ENCODE measurements at regions not wholly inside any gene's neighbourhood (a gene's known extent, or its start where the extent isn't known, plus 50 kb on each side); places are given as distances from the start of the nearest gene placed in this dataset.

- DNase-seq (ENCODE audit: low read depth): no peak
- H3K4me3 ChIP-seq (replicated peaks; ENCODE audit: low read depth, low read length): no peak overlapping the region
- no peak for TF ChIP-seq CTCF (IDR thresholded peaks at IDR 0.05; ENCODE audit: low read length, missing control alignments)
Measured at GRCh38 chr9:73446306-73446705, 294.6 kb downstream of the ANXA1 start.

DNA sequence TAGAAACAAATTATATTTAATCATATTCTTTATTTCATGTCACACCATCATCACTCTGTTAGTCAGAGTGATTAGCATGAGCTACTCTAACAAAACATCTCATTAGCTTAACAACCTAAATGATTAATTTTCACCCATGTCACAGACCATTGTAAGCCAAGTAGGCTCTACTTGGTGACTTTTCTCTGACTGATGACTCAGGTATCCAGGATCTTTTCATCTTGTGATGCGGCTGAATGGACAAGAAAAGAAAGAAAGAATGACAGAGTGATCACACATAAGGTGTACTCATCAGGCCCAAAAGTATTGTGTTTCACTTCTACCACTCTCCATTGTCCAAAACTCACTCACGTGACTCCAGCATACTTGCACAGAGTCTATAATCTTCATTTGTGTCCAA is 299.3 kb downstream of the ANXA1 start:
- TF ChIP-seq CTCF (IDR thresholded peaks at IDR 0.05; ENCODE audit: low read length, missing control alignments): no peak
- no peak for DNase-seq (ENCODE audit: low read depth)
- H3K4me3 ChIP-seq (replicated peaks; ENCODE audit: low read depth, low read length): no peak overlapping the region

GRCh38 chr9:73459817-73460216 is 308.2 kb downstream of the ANXA1 start:
- no peak for DNase-seq (ENCODE audit: low read depth)
- H3K4me3 ChIP-seq (replicated peaks; ENCODE audit: low read depth, low read length): no peak overlapping the region
- no peak for TF ChIP-seq CTCF (IDR thresholded peaks at IDR 0.05; ENCODE audit: low read length, missing control alignments)

- DNase-seq (ENCODE audit: low read depth): no peak
- TF ChIP-seq CTCF (IDR thresholded peaks at IDR 0.05; ENCODE audit: low read length, missing control alignments): no peak
- H3K4me3 ChIP-seq (replicated peaks; ENCODE audit: low read depth, low read length): no peak overlapping the region
Measured at GRCh38 chr9:73468716-73469115, 317.1 kb downstream of the ANXA1 start.

- no peak overlapping the region for H3K4me3 ChIP-seq (replicated peaks; ENCODE audit: low read depth, low read length)
- TF ChIP-seq CTCF (IDR thresholded peaks at IDR 0.05; ENCODE audit: low read length, missing control alignments): no peak
- DNase-seq (ENCODE audit: low read depth): no peak
Measured at GRCh38 chr9:73470766-73471165, 319.1 kb downstream of the ANXA1 start.

DNA sequence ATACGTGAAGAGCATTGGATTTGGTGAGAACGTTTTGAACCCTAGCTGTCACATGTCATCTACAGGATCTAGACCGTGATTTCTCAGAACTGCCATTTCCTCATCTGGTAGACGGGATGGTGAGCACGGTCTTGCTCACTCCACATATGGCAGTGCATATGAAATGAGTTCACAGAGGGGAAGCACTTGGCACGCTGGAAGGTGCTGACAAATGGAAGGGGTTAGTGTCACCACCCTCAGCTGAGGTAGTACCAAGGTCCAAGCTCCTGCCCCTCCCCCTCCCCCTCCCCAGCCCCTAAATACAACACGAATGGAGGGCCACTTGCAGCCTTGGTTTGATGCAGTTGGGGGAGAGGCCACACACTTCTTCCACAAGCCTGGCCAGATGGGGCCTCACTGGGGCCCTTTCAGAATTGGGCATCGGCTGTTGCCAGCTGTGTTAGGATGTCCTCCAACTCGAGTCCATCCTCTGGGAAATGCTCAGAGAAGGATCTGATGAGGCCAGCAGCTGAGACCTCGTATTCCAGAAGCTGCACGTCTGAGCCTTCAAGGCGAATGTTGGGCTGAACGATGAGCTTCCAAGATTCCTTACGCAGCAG is 322.4 kb downstream of the ANXA1 start:
- no peak overlapping the region for H3K4me3 ChIP-seq (replicated peaks; ENCODE audit: low read depth, low read length)
- no peak for TF ChIP-seq CTCF (IDR thresholded peaks at IDR 0.05; ENCODE audit: low read length, missing control alignments)
- no peak for DNase-seq (ENCODE audit: low read depth)

DNA sequence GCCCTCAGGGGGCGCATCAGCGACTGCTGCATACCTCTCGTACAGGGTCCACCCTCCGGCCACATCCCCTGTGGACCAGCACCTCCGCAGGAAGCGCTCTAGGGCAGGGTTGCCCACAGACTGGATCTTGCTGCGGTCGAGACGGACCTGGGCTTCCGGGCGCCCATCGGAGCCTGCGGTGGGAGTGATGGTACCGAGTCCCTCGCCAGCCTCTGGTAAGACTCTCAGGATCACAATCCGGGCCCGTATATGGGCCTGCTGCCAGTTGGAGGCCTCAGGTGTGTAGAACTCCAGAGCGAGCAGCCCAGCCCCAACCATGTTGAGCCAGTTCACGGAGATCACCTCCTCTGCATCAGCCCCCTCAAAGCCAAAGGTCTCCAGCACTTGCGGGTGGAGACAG is 323.0 kb downstream of the ANXA1 start:
- TF ChIP-seq CTCF (IDR thresholded peaks at IDR 0.05; ENCODE audit: low read length, missing control alignments): no peak
- no peak for DNase-seq (ENCODE audit: low read depth)
- H3K4me3 ChIP-seq (replicated peaks; ENCODE audit: low read depth, low read length): no peak overlapping the region

All from fibroblast of pulmonary artery (primary cell).